HUDEP-2 (cell line): ENCODE measurements at regions not wholly inside any gene's neighbourhood (a gene's known extent, or its start where the extent isn't known, plus 50 kb on each side); places are given as distances from the start of the nearest gene placed in this dataset.

ENCODE experiments used
- DNase-seq, 76 experiments: peaks; one replicate each; lab custom pipeline; 2025; ENCODE audit not compliant: unreplicated experiment in 76 of 76; lab: John Stamatoyannopoulos, UW

DNA sequence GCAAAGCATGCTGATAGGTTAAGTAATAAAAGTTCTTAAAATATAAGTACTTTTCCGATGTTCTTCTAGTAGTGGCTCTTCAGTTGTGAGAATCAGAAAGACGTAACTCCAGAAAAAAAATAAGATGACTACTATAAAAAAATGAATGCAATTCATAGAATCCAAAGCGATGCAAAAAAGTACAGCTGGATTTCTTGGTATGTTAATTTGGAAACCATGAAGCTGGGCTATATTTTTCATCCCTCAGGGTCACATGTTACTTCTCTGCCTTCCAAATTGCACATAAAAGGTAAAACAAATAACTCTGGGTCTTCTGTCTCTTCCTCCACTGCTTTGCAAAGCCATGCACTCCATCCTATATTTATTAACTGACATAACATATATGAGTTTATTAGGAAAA, 843.9 kb upstream of the DPPA4 start:
- DNase-seq: no peak

DNA sequence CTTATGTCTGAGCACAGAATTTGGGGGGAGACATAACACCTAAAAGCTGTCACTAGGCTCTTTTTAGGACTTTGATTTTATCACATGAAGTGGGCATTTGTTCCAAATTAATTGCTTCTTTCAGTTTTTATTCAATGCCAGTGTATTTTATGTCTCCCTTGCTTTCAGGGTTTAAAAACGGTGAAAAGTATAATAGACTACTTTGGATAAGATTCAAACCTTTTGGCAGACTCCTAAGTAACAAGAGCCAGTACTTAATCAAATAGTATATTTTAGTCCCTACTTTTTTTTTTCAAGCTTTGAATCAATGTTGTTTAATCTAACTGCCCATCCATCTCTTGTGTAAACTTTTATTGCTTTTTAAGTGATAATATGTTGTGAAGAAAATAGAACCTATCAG, 847.2 kb upstream of the DPPA4 start:
- DNase-seq: no peak

DNA sequence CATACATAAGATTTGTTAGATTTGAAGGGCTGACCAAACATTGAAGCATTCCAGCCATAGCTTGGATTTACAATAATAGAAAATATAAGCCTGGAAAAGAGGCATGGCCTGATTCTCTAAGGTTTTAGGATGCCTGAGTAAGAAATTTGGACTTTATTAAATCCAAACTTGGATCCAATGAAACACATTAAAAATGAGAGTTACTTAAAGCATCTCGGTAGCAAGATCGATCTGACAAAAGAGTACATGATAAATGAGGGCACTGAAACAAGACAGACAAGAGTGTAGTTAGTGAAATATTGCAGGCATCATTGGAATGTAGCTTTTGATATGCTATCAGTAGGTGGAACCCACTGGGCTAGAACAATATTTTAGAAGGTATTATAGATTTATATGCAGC, 855.7 kb upstream of the DPPA4 start:
- no peak for DNase-seq

DNA sequence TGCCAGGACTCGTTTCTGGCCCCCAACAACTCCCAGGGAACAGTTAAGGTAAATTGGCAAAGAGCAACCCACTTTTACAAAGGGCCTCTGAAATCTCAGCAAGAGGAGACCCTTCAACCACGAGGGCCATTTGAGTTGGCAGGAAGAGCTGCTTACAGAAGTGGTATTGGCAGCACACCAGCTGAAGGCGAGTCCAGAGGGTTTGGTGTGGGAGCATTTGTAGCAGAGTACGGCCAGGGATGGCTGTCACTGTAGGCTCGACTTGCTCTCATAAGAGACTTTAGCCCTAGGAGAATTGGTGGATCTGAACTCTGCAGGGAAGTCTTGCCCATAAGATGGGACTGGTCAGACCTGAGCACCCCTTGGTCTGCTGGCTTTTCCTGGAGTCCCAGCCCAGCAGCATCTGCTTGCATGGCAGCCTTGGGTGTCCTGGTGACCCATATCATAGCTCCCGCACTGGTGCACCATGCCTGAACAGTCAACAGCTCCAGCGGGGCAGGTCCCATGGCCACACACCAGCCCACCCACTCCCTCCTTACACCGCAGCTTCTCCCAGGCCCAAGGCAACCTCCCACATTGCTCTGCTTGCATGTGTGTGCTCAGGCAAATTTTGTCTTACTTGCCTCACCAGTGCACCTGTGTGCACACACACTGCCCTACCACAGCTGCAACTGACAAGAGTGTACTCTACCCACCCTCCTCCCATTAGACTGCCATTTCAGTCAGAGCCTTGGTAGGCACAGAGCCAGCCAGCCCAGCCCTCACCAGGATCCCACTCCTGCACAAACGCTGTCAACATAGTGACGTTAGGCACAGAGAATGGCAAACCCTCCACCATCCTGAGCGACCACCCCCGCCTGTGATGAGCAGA, 861.6 kb upstream of the DPPA4 start:
- DNase-seq: no peak

DNA sequence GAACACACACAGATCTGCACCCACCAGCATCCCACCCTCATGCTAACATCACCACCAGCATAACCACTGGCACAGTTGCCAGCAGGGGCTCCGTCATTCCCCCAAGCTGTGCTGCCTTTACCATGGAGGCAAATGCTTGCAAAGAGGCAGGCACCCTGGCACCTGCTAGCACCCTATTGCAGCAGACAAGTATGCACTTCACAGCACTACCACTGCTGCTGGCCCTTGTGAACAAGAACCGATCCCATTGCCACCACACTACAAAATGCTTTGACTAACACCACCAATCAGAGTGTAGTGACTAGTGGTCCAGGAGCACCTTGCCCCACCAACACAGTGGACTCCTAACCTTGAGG, 862.2 kb upstream of the DPPA4 start:
- no peak for DNase-seq

DNA sequence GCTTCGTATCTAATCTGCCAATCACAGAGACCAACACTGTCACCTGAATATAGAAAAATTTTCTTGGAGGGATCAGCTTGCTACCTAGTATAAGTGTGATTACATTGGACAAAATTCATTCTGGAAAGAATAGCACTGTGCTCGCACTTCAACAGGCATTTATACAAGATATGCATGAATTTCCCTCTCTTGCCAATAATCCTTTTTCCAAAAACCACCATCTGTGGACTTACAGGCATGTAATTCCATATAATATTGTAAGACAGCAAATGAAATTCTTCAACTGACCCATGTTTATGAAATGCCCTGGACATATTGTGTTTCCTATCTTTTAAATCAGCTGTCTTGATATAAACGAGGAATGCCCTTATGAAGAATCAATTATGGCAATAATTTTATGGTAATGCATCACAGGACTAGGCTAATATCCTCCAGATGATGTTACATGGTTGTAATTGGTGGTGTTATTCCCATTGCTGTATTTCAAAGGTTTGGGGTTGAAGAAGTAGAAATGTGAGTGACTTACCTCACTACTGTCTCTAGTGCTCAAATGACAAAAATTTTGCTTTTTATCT, 861.4 kb upstream of the NECTIN3 start:
- DNase-seq: no peak

DNA sequence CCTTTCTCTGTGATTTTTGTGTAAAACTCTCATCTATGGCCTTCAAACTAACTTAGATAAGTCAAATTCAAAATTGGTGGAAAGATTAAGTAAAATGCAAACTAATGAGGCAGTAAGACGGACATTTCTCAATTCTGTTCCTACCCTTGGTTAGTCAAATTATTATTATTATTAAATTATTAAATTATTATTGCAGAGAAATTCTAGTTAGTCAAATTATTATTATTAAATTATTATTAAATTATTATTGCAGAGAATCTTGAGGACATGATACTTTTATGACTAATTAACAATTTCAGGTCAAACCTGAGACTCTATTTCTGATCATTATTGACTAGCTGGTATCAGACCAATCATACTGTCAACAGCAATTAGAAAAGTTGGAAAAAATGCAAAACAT, 845.0 kb upstream of the NECTIN3 start:
- DNase-seq: no peak

DNA sequence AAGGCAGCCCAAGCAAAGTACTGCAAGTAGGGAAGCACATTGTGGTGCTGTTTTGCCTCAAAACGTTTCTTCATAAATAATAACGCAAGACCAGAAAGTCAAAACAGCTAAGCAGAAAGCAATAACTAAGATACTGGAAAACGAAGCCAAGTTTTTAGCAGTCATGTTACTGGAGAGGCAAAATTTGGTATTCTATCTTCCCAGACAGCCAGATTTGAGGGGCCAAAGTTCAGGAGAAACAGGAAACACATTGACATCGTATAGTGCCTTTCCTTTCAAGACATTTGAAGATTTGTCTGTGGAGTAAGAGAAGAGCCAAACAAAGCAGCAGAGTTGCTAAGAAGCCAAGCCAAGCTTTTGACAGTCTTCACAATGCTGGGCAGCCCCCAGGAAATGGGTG, 843.6 kb upstream of the NECTIN3 start:
- DNase-seq: no peak

DNA sequence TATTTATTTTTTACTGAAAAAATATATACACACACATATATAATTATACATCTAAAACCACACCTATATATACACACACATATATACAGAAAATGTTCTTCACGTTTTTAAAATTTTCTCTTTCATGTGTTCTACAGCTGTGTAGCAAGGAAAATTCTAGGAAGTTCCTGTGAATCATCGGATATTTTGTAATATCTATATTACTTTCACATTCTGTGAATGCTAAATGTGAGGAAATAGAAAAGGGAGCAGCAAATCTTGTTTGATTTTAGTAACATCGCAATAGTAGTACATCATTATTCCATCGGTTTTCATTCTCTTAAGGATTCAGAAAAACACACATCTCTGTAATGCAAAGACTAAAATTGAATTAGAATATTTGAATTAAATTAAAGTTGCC, 836.8 kb upstream of the NECTIN3 start:
- no peak for DNase-seq

DNA sequence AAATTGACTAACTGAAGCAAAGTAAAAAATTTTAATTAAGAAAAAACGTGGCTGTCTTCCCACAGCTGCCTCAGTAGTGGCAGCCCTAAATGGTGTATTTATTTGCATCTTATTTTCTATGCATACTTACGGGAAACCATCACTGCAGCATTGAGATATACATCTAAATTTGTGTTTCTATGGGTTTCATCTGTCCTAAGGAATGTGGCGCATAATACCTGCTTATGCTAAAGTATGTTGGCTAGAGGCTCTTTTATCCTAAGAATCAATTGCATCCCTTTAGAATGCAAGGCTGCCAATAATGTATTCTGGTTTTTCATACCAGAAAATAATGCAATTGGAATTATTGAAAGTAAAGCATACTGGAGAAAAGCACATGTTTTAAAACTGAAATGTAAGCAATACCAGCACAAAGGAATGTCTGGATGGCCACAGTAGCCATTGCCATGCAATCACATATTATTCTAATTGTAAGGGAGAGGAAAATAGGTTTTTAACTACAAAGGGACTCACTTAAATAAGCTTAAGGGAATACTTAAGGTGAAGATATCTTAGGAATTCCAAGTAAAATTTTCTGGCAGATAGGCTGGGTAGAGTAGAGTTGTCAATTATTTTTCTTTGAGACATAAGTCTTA, 834.5 kb upstream of the NECTIN3 start:
- no peak for DNase-seq

DNA sequence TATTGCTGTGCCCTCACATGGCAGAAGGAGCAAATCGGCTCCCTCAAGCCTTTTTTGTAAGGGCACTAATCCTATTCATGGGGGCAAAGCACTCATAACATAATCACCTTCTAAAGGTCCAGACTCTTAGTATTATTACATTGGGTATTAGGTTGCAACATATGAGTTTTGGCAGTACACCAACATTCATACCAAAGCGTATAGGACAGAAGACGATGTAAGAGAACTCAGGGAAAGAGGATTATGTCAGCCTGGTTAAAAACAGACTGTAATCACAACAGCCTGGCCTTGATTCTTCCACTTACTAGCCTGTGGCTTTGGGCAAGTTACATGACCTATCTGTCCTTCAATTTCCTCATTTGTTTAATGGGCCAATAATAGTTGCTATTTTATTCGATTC, 828.5 kb upstream of the NECTIN3 start:
- DNase-seq: no peak

DNA sequence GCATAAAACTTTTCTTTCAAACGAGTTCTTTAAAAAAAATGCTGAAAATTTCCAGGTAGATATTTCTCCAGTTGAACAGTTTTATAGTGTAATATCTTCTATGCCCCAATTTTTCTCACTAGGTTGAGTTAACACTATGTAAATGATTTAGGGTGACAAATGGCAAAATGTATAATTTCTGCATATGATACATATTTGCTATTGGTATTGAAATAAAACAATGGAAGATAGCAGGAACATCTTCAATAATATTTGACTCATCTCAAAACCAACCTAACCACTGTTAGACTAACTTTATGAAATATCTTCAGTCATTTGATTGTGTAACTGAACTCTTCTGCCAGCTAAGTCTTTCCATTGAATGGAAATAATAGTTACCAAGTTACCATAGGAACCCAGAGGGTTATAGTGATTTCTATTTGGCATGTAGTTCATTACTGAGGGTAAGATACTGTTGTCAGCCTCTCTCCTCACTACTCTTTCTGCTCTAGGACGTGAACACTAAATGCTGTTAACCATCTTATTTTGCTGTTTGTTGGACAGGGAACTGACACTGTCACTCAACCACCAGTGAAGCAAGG, 824.7 kb upstream of the NECTIN3 start:
- DNase-seq: no peak

DNA sequence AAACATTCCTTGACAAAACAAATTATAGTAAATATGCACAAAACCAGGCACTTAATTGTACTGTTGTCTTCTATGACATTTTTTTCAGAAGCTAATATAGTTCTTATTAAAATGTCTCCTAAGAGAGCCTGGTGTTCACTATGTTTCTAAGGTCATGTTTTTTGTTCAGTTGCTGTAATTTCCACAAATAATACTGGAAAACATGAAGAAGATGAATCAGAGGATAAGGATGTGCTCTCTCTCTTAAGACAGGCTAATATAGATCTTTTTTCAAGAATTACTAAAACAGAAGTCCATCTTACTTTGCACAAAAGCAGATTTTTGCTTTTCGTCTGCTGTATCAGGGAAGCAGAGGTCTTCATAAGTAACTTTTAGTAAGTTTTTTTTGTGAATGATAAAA, 823.0 kb upstream of the NECTIN3 start:
- DNase-seq: no peak

DNA sequence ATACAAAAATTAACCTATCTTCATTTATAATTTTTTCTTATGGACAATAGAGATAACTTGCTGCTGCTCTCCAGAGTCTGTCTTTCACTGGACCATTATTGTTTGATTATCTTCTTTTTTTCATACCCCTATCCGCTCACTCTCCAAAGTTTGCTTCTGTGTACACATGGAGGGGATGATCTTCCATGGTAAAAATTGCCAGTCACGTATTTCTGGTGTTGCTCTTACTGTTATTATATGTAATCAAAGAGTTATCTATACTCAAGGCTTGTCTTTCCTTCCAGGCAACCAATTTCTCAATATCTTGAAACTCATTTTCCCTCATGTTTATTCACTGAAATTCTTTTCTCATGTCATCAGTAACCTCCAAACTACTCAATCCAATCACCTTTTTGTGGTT, 817.8 kb upstream of the NECTIN3 start:
- no peak for DNase-seq

DNA sequence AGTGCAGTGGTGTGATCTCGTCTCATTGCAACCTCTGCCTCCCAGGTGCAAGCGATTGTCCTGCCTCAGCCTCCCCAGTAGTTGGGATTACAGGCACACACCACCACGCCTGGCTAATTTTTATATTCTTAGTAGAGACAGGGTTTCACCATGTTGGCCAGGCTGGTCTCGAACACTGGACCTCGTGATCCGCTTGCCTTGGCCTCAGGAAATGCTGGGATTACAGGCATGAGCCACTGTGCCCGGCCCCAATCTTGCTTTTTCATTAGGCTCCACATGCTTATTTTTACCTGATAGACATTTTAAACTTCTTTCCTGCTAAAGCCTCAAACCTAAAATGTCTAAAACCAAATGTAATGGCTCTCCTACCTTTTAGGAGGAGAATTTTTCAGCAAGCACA, 817.0 kb upstream of the NECTIN3 start:
- DNase-seq: no peak

DNA sequence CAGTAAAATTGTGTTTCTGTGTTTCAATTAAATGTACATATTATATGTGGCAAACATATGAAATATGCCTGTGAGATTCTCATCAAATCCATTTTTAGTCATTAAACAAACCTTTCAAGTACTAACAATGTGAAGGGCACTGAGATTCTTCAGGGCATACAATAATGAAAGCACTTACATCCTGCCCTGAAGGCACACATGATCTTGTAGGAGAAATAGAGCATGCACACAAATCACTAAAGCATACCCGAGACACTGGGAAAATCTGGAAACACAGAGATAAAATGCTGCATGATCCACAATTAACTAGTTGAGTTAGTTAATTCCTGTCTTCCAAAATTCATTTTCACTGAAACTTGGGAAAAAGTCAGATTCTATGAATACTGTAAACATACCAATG, 810.5 kb upstream of the NECTIN3 start:
- DNase-seq: no peak

DNA sequence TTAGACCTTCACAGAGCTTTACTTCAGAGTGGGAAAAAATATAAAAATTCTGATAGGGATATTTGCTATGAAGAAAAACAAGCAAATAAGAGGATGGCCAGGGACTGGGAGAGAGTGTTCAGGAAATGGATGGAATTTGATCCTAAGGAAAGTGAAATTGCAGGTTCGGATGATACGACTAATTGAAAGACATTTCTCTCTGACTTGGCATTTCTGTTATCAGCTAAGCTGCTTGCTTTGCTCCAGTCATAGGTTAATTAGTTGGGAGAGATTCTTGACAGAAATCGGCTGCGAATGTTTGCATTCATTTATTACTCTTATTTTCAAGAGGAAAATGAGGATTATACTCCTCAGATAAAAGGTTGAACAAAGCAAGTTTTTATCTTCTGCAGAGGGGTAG, 808.7 kb upstream of the NECTIN3 start:
- no peak for DNase-seq

DNA sequence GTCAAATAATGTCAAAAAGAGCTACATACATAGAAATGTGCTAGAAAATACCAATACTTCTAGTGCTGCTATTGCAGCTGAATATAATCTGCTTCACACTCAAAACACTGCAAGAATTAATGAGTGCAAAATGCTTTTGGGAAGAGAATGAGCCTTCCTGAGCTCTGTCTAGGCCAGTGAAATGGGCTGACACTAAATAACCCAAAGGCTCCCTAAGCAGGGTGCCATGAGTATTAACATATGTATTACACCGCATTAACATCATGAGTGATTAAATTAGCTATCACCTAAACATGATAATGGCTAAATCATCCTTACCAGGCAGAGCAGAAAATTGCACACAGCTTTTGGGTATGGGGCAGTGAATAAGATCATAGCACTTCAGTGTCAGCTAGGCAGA, 806.3 kb upstream of the NECTIN3 start:
- no peak for DNase-seq

DNA sequence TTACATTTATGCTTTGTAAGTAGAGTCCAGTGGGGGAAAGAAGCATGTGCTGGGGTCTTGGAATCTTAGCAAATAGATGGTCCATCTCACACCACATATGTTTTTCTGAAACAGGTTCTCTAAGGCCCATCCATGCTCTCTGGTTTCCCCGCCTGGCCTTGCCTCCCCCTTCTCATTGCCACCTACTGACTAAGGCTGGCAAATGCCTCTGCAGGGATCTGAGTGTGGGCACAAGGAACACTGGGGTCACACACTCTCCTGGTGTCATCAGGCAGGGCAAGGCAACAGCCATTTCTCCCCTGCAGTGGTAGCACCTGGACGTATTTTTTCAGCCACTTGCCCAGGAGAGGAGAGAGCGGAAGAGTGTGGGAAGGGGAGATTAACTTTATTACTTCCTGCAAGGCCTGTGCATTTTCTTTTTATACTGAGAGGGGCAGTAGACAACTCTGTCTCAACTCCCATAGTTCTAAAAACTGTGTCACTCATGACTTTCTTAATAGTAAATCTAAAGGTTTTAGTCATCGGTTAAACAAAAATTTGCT, 804.2 kb upstream of the NECTIN3 start:
- no peak for DNase-seq

DNA sequence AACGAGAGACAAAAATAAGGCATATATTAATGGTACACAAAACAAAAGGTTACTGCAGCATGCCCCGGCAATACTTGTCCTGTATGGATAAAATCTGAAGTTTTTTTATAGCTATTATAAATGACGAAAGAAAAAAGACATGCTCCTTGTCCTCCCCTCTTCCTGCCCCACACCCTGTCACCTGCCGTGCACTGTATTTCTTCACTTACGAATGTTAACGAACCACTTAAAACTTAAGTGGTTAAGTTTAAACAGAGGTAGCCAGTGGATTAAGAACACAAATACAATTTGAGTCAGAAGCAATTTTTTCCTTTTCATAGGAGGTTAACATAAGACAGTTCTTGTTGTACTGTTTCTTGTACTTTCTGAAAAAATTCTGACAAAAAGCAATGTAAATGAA, 799.1 kb upstream of the NECTIN3 start:
- DNase-seq: no peak

DNA sequence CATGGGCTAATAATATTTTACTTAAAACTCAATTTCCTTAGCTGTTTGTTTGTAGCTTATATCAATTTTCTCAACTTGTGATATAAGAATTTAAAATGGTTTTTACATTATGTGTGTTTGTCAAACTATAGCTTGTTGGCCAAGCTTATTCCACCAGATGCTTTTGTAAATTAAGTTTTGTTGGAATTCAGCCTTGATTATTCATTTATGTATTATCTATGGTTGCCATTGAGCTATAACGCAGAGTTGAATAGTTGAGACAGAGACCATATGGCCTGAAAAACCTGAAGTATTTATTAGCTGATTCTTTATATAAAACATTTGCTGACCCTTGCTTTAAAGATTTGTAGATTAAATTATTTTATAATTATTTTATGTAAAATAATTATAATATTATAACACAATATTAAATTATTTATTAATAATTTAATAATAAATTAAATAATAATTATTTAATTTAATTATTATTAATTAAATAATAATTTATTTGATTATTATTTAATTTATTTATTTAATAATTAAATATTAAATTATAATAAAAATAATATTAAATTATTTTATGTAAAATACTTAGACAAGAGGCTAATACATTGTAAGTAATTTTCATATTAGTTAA, 779.6 kb upstream of the NECTIN3 start:
- DNase-seq: no peak
